Psoas muscle (tissue), 7 donors: ENCODE measurements at regions not wholly inside any gene's neighbourhood (a gene's known extent, or its start where the extent isn't known, plus 50 kb on each side); places are given as distances from the start of the nearest gene placed in this dataset.

Experiments
- ATAC-seq, 4 donors: fragments of 200-7000 bp; cut with Tn5 transposase; one replicate each; pipeline ENCODE4 v1.9.1; 2020; ENCODE audit warnings: moderate library complexity in 3 of 4, mild to moderate bottlenecking in 2 of 4
- DNase-seq, 2 donors: peaks; one replicate each; pipeline ENCODE4 v3.0.0-alpha.2; 2020
- H3K27ac ChIP-seq: fragments of 200-600 bp; one replicate; pipeline ENCODE4 v1.8.0; 2022
- H3K27me3 ChIP-seq, 3 donors: fragments of 200-600 bp in 1 of 3; one replicate each; pipeline versions ENCODE4 v1.6.1 to v1.8.0; 2013 to 2022; ENCODE audit warnings: low read length in 2 of 3, mild to moderate bottlenecking in 2 of 3, moderate library complexity in 1 of 3; ENCODE audit not compliant: insufficient read depth in 3 of 3
- H3K36me3 ChIP-seq, 2 donors: fragments of 200-600 bp in 1 of 2; one replicate each; pipeline versions ENCODE4 v1.6.1 to v1.8.0; 2013 to 2022; ENCODE audit warnings: low read depth in 1 of 2, mild to moderate bottlenecking in 1 of 2, moderate library complexity in 1 of 2; ENCODE audit not compliant: insufficient read depth in 1 of 2
- H3K4me1 ChIP-seq: fragments of 200-600 bp; one replicate; pipeline ENCODE4 v1.8.0; 2022
- H3K4me3 ChIP-seq: fragments of 200-600 bp; one replicate; pipeline ENCODE4 v1.8.0; 2022; ENCODE audit warnings: mild to moderate bottlenecking
- H3K9me3 ChIP-seq: fragments of 200-600 bp; one replicate; pipeline ENCODE4 v1.8.0; 2022
- WGBS, 3 donors: extraction: QIAGEN DNeasy Blood & Tissue Kit; methylation state at CpG; one replicate each; pipeline versions ENCODE4 v1.1.6 to v1.1.7; 2013; 5-methylcytosine and 5-hydroxymethylcytosine counted together
- intact Hi-C, 2 donors: fragments of 100-400 bp; cut with DNase I; formaldehyde crosslinking; loops; one replicate each; pipeline versions ENCODE4 v1.11.0 to v1.14.2; 2022
- TF ChIP-seq, protein P1 (sequence below): fragments of 200-600 bp; IDR thresholded peaks from one replicate; pipeline ENCODE4 v1.8.0; 2022; ENCODE audit warnings: antibody characterized with exemption
- donor health status: healthy with polysubstance abuse.
- donor health status: DM: no; HTN: no; CAD: no; lungs with moderate emphysema.
- donor health status: Bipolar disorder and iron deficiency.
- donor health status: healthy.
- donor health status: DM: yes; HTN: yes; CAD: no.
- donor health status: DM: no; HTN: no; CAD: no.
- donor health status: DM: yes; HTN: yes; CAD: no.

DNA sequence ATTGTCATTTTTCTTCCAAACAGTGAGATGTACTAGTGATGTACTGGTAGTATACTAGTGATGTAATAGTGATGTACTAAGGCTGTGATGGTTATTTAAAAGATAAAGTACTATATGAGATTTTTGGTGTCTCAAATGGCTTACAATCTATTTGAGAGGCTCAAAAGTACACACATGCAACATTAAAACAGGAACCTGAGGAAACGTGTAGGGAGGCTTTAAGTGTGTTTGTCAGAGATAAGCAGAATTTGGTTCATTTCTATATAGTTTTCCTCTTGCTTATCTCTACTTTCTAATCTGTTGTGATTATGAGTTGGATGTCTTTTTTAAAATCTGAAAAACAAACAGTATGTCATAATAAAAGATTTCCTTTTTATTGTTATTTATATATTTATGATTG, 100.9 kb upstream of the SERTAD2 start:
- H3K4me1 ChIP-seq = peaks cover 4% of the 10 kb centered on the region

DNA sequence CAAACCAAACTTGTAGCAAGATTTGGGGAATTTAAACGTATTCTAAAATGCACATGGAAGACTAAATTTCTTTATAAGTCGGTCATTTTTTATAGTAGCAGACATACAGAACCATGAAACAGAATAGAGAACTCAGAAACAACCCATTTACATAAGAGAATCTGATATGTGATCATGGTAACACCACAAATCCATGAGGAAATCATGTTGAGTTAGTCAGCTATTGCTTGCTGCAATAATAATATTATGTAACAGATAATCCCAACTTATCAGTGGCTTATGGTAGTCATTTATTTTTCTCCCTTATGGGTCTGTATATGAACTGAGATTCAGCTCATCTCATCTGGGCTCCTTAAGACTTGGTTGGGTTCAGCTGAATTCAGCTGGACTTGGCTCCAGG, 103.4 kb upstream of the SERTAD2 start:
- Histone ChIP-seq H3K4me1 (no peaks in the 10 kb centered on the region), H3K27me3 (no peaks in the 10 kb centered on the region), H3K4me3 (no peak overlapping the region), H3K36me3 (no peaks in the 10 kb centered on the region), H3K27ac (no peak overlapping the region), H3K9me3 (no peaks in the 10 kb centered on the region)
- DNase-seq = no peak
- TF ChIP-seq, protein P1, sequence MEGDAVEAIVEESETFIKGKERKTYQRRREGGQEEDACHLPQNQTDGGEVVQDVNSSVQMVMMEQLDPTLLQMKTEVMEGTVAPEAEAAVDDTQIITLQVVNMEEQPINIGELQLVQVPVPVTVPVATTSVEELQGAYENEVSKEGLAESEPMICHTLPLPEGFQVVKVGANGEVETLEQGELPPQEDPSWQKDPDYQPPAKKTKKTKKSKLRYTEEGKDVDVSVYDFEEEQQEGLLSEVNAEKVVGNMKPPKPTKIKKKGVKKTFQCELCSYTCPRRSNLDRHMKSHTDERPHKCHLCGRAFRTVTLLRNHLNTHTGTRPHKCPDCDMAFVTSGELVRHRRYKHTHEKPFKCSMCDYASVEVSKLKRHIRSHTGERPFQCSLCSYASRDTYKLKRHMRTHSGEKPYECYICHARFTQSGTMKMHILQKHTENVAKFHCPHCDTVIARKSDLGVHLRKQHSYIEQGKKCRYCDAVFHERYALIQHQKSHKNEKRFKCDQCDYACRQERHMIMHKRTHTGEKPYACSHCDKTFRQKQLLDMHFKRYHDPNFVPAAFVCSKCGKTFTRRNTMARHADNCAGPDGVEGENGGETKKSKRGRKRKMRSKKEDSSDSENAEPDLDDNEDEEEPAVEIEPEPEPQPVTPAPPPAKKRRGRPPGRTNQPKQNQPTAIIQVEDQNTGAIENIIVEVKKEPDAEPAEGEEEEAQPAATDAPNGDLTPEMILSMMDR = no peak
- 91 to 93% (median 93%) methylated on average over 2 of the region's 2 CpGs for WGBS, 3 donors
- ATAC-seq = no peak
- intact Hi-C loops = no loop called here

More for the DNA sequence above, 100.9 kb upstream of the SERTAD2 start:
- intact Hi-C loops = loop anchor here in 1 of 2 donors (5.0 kb wide), 1 partner anchor 102 kb away; the partner anchor contains the start of gene SERTAD2
- Histone ChIP-seq H3K27me3 (no peaks in the 10 kb centered on the region), H3K36me3 (no peaks in the 10 kb centered on the region), H3K9me3 (no peaks in the 10 kb centered on the region), H3K4me3 (no peak overlapping the region), H3K27ac (no peak overlapping the region)
- ATAC-seq (no peak), DNase-seq (no peak)
- WGBS, 3 donors = 76 to 97% (median 93%) methylated on average over 1 of the region's 1 CpG
- TF ChIP-seq, protein P1 = no peak

DNA sequence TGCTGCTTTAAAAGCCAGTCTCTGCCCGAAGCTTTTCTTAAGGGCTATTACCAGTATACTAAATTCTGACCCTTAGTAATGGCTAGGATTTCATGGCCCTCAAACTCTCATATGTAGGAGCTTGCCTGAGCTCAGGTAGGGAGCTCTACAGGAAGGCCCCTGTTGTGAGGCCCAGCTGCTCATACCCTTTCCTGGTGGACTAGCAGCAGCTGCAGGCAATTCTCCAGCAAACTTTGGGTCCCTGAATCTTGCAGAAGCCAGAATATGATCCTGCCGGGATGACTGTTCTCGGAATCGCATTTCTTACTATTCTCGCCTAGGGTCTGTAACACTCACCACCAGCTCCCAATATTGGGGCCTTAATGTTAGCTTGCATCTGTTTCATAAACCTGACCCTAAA, 106.4 kb upstream of the SERTAD2 start:
- Histone ChIP-seq H3K36me3 (no peaks in the 10 kb centered on the region), H3K9me3 (no peaks in the 10 kb centered on the region), H3K4me1 (no peaks in the 10 kb centered on the region), H3K27ac (no peak overlapping the region), H3K27me3 (no peaks in the 10 kb centered on the region), H3K4me3 (no peak overlapping the region)
- intact Hi-C loops = no loop called here
- DNase-seq (no peak), ATAC-seq (no peak)
- TF ChIP-seq, protein P1 = no peak
- 61 to 78% (median 65%) methylated on average over 5 of the region's 5 CpGs for WGBS, 3 donors

DNA sequence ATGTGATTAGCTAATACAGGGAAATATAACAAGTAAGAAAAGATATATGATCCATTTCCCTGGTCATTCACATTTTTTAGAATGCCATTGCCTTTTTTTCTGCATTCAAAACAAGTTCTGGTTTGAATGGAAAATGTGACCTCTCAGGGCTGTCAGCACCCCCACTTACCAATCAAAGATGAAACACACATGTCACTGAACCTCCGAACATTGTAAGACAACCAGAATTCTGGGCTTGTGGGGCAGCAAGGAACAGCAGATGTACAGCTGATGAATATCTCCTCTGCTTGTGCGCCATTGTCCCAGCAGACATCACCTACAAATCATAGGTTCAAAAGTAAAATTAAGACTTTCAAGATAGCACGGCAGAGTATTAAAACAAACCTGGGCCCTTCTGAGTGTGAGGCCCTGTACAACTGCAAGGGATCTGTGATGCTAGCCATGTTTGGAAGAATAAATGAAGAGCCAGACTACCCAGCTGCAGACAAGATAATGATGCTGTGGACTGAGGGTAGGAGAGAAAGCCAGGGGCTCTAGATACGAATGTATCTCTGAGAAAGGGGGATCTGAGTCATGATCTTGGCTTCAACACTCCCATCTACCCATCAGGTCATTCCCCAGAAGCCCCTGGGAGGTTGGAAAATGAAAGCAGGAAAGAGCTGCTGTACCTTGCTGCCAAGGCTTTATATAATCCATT, 108.7 kb upstream of the SERTAD2 start:
- ATAC-seq (no peak), DNase-seq (no peak)
- H3K4me1 ChIP-seq = no peaks in the 10 kb centered on the region
- H3K4me3 ChIP-seq = no peak overlapping the region
- H3K27ac ChIP-seq = no peak overlapping the region
- TF ChIP-seq, protein P1 = no peak
- WGBS, 3 donors = 77 to 86% (median 84%) methylated on average over 4 of the region's 4 CpGs
- H3K36me3 ChIP-seq = no peaks in the 10 kb centered on the region
- H3K9me3 ChIP-seq = no peaks in the 10 kb centered on the region
- H3K27me3 ChIP-seq = no peaks in the 10 kb centered on the region
- intact Hi-C loops = no loop called here

DNA sequence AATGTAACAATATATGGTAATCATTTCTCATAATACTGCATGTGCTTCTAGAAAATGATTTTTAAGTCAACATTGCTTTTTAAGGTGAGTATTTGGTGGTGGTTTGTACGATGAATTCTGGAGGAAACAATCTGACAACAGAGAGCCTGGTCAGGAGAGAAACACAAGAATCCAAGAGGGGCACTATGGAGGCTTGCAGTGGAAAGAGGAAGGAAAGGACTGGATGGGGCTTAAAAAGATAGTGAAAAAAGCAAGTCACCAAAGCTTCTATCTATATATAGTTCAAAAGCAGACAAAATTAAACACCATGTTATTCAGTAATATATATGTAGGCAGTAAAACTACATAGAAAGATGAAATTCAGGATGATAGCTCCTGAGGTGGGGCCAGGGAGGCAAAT, 109.4 kb upstream of the SERTAD2 start:
- H3K9me3 ChIP-seq = no peaks in the 10 kb centered on the region
- H3K36me3 ChIP-seq = no peaks in the 10 kb centered on the region
- ATAC-seq (no peak), DNase-seq (no peak)
- no peaks in the 10 kb centered on the region for H3K4me1 ChIP-seq
- H3K4me3 ChIP-seq = no peak overlapping the region
- intact Hi-C loops = no loop called here
- no peak overlapping the region for H3K27ac ChIP-seq
- H3K27me3 ChIP-seq = no peaks in the 10 kb centered on the region
- WGBS, 3 donors = 64 to 70% (median 69%) methylated on average over 1 of the region's 1 CpG
- TF ChIP-seq, protein P1 = no peak
